ENCODE measurements at regions not wholly inside any gene's neighbourhood (a gene's known extent, or its start where the extent isn't known, plus 50 kb on each side); places are given as distances from the start of the nearest gene placed in this dataset.
"Not testable (repeated sequence)": the region's sequence is repeated elsewhere in the genome, so short reads cannot be mapped to it uniquely, and the experiment has no call there.

GRCh38 chr16:29104600-29104999 lies 119.7 kb downstream of the LAT start:
- not testable (repeated sequence) for H3K9ac ChIP-seq (ENCODE audit: low read length)

GRCh38 chr16:29097965-29098364 lies 113.1 kb downstream of the LAT start:
- not testable (repeated sequence) for H3K36me3 ChIP-seq (ENCODE audit: insufficient read depth, low read length); H3K4me3 ChIP-seq (ENCODE audit: low read depth in 1 of 2, low read length in 2 of 2); H3K9ac ChIP-seq (ENCODE audit: low read length); H3K27ac ChIP-seq (ENCODE audit: low read depth, low read length); H3K4me1 ChIP-seq (ENCODE audit: insufficient read depth, low read length); H3K27me3 ChIP-seq (ENCODE audit: control insufficient read depth in 1 of 2, insufficient read depth in 2 of 2, low read length in 2 of 2); H3K9me3 ChIP-seq (ENCODE audit: low read length)

More at GRCh38 chr16:29104600-29104999, 119.7 kb downstream of the LAT start:
- H3K9me3 ChIP-seq (ENCODE audit: low read length); H3K36me3 ChIP-seq (ENCODE audit: insufficient read depth, low read length); H3K4me3 ChIP-seq (ENCODE audit: low read depth in 1 of 2, low read length in 2 of 2); H3K27me3 ChIP-seq (ENCODE audit: control insufficient read depth in 1 of 2, insufficient read depth in 2 of 2, low read length in 2 of 2); H3K4me1 ChIP-seq (ENCODE audit: insufficient read depth, low read length); H3K27ac ChIP-seq (ENCODE audit: low read depth, low read length): not testable (repeated sequence)

- H3K9ac ChIP-seq (ENCODE audit: low read length); H3K27ac ChIP-seq (ENCODE audit: low read depth, low read length); H3K4me3 ChIP-seq (ENCODE audit: low read depth in 1 of 2, low read length in 2 of 2); H3K27me3 ChIP-seq (ENCODE audit: control insufficient read depth in 1 of 2, insufficient read depth in 2 of 2, low read length in 2 of 2); H3K9me3 ChIP-seq (ENCODE audit: low read length); H3K4me1 ChIP-seq (ENCODE audit: insufficient read depth, low read length); H3K36me3 ChIP-seq (ENCODE audit: insufficient read depth, low read length): not testable (repeated sequence)
Observed at GRCh38 chr16:29094729-29095624, 110.1 kb downstream of the LAT start.

- H3K9ac ChIP-seq (ENCODE audit: low read length); H3K4me1 ChIP-seq (ENCODE audit: insufficient read depth, low read length); H3K27ac ChIP-seq (ENCODE audit: low read depth, low read length); H3K9me3 ChIP-seq (ENCODE audit: low read length); H3K4me3 ChIP-seq (ENCODE audit: low read depth in 1 of 2, low read length in 2 of 2); H3K27me3 ChIP-seq (ENCODE audit: control insufficient read depth in 1 of 2, insufficient read depth in 2 of 2, low read length in 2 of 2); H3K36me3 ChIP-seq (ENCODE audit: insufficient read depth, low read length): not testable (repeated sequence)
Observed at GRCh38 chr16:29094325-29094724, 109.5 kb downstream of the LAT start.

GRCh38 chr16:29089679-29090078 lies 104.8 kb downstream of the LAT start:
- H3K27ac ChIP-seq (ENCODE audit: low read depth, low read length); H3K9me3 ChIP-seq (ENCODE audit: low read length); H3K9ac ChIP-seq (ENCODE audit: low read length); H3K36me3 ChIP-seq (ENCODE audit: insufficient read depth, low read length); H3K27me3 ChIP-seq (ENCODE audit: control insufficient read depth in 1 of 2, insufficient read depth in 2 of 2, low read length in 2 of 2); H3K4me3 ChIP-seq (ENCODE audit: low read depth in 1 of 2, low read length in 2 of 2); H3K4me1 ChIP-seq (ENCODE audit: insufficient read depth, low read length): not testable (repeated sequence)

GRCh38 chr16:29087673-29088072 lies 102.8 kb downstream of the LAT start:
- not testable (repeated sequence) for H3K36me3 ChIP-seq (ENCODE audit: insufficient read depth, low read length); H3K27me3 ChIP-seq (ENCODE audit: control insufficient read depth in 1 of 2, insufficient read depth in 2 of 2, low read length in 2 of 2); H3K9ac ChIP-seq (ENCODE audit: low read length); H3K9me3 ChIP-seq (ENCODE audit: low read length); H3K27ac ChIP-seq (ENCODE audit: low read depth, low read length); H3K4me1 ChIP-seq (ENCODE audit: insufficient read depth, low read length); H3K4me3 ChIP-seq (ENCODE audit: low read depth in 1 of 2, low read length in 2 of 2)

GRCh38 chr16:29081829-29082639 lies 97.2 kb downstream of the LAT start:
- not testable (repeated sequence) for H3K4me1 ChIP-seq (ENCODE audit: insufficient read depth, low read length); H3K36me3 ChIP-seq (ENCODE audit: insufficient read depth, low read length); H3K9ac ChIP-seq (ENCODE audit: low read length); H3K4me3 ChIP-seq (ENCODE audit: low read depth in 1 of 2, low read length in 2 of 2); H3K27me3 ChIP-seq (ENCODE audit: control insufficient read depth in 1 of 2, insufficient read depth in 2 of 2, low read length in 2 of 2); H3K27ac ChIP-seq (ENCODE audit: low read depth, low read length); H3K9me3 ChIP-seq (ENCODE audit: low read length)

GRCh38 chr16:29074554-29075402 lies 89.9 kb downstream of the LAT start:
- H3K36me3 ChIP-seq (ENCODE audit: insufficient read depth, low read length); H3K4me1 ChIP-seq (ENCODE audit: insufficient read depth, low read length); H3K27me3 ChIP-seq (ENCODE audit: control insufficient read depth in 1 of 2, insufficient read depth in 2 of 2, low read length in 2 of 2); H3K9ac ChIP-seq (ENCODE audit: low read length); H3K4me3 ChIP-seq (ENCODE audit: low read depth in 1 of 2, low read length in 2 of 2); H3K9me3 ChIP-seq (ENCODE audit: low read length): not testable (repeated sequence)
- peak overlapping the region; percentile 32 for H3K27ac ChIP-seq (ENCODE audit: low read depth, low read length)

GRCh38 chr16:29062235-29062634 lies 77.4 kb downstream of the LAT start:
- H3K4me3 ChIP-seq (ENCODE audit: low read depth in 1 of 2, low read length in 2 of 2); H3K9me3 ChIP-seq (ENCODE audit: low read length); H3K9ac ChIP-seq (ENCODE audit: low read length); H3K27ac ChIP-seq (ENCODE audit: low read depth, low read length); H3K27me3 ChIP-seq (ENCODE audit: control insufficient read depth in 1 of 2, insufficient read depth in 2 of 2, low read length in 2 of 2); H3K4me1 ChIP-seq (ENCODE audit: insufficient read depth, low read length); H3K36me3 ChIP-seq (ENCODE audit: insufficient read depth, low read length): not testable (repeated sequence)

- not testable (repeated sequence) for H3K4me1 ChIP-seq (ENCODE audit: insufficient read depth, low read length); H3K27me3 ChIP-seq (ENCODE audit: control insufficient read depth in 1 of 2, insufficient read depth in 2 of 2, low read length in 2 of 2); H3K36me3 ChIP-seq (ENCODE audit: insufficient read depth, low read length); H3K9me3 ChIP-seq (ENCODE audit: low read length); H3K9ac ChIP-seq (ENCODE audit: low read length); H3K27ac ChIP-seq (ENCODE audit: low read depth, low read length); H3K4me3 ChIP-seq (ENCODE audit: low read depth in 1 of 2, low read length in 2 of 2)
Observed at GRCh38 chr16:29061467-29061921, 76.6 kb downstream of the LAT start.

- not testable (repeated sequence) for H3K36me3 ChIP-seq (ENCODE audit: insufficient read depth, low read length); H3K27me3 ChIP-seq (ENCODE audit: control insufficient read depth in 1 of 2, insufficient read depth in 2 of 2, low read length in 2 of 2); H3K27ac ChIP-seq (ENCODE audit: low read depth, low read length); H3K9ac ChIP-seq (ENCODE audit: low read length); H3K4me1 ChIP-seq (ENCODE audit: insufficient read depth, low read length); H3K4me3 ChIP-seq (ENCODE audit: low read depth in 1 of 2, low read length in 2 of 2); H3K9me3 ChIP-seq (ENCODE audit: low read length)
Observed at GRCh38 chr16:29060022-29060810, 75.4 kb downstream of the LAT start.

Measured in muscle layer of colon (tissue), 2 donors.